ENCODE measurements at regions not wholly inside any gene's neighbourhood (a gene's known extent, or its start where the extent isn't known, plus 50 kb on each side); places are given as distances from the start of the nearest gene placed in this dataset.
"Not testable (repeated sequence)": the region's sequence is repeated elsewhere in the genome, so short reads cannot be mapped to it uniquely, and the experiment has no call there.

GRCh38 chr2:14994721-14995120, 362.2 kb downstream of the LRATD1 start:
- DNase-seq, result no peak

GRCh38 chr2:14996351-14997014, 364.0 kb downstream of the LRATD1 start:
- no peak for DNase-seq

DNA sequence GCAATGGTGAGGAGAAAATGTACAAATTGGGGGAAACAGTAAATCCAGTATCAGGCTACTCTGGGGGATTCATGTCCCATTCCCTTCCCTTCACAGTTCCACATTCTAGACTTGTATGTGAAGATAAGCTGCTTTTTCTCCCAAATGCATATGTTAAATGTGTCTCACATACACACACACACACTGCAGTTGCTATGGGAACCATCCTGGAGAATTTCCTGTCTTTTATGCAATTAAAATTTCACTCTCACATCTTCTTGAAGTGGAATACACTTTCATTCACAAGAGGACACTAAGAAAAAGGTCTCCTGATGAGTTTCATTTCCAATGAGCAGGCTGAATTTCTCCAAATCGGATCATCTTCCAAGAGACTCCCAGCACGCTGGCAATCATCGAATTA, 366.0 kb downstream of the LRATD1 start:
- no peak for DNase-seq

GRCh38 chr2:14999114-14999661, 366.7 kb downstream of the LRATD1 start:
- no peak for DNase-seq

DNA sequence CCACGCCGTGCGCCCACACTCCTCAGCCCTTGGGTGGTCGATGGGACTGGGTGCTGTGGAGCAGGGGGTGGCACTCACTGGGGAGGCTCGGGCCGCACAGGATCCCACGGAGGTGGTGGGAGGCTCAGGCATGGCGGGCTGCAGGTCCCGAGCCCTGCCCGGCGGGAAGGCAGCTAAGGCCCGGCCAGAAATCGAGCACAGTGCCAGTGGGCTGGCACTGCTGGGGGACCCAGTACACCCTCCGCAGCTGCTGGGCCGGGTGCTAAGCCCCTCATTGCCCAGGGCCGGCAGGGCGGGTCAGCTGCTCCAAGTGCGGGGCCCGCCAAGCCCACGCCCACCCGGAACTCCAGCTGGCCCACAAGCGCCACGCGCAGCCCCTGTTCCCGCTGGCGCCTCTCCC, 370.0 kb downstream of the LRATD1 start:
- DNase-seq, result not testable (repeated sequence)

DNA sequence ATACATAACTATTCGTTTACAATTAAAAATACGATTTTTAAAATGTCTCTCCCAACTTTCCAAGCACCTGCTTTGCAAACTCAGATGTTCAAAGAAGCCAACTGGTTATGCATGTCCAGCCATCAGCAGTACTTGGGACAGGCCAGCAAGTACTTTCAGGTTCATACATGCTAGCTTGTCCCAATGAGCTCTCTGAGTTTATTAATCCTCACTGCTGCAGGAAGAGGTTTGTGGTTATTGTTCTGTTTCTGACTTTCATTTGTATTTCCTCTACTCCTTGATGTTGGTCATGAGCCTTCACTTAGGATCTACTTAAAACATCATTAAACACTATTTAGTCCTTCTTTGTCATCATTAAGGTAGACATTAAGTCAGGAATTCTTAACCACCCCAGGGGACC, 374.1 kb downstream of the LRATD1 start:
- no peak for DNase-seq

DNA sequence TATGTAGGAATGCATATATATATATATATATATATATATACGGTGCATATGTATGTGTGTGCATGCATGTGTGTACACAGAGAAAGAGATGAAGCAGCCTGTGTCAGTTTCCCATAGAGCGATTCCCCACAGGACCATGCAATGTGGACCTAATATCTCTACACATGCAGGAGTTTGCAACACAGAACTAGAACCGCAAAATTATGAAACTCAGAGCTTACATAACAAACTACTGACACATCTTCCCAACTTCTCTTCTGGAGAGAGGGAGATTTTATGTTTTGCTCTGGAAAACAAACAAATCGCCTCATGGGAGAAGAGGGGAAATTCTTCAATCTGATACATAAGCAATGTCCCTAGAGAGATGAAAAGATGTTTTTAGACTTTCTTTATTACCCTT, 377.2 kb downstream of the LRATD1 start:
- no peak for DNase-seq

GRCh38 chr2:15010346-15010745, 377.8 kb downstream of the LRATD1 start:
- DNase-seq, result no peak

DNA sequence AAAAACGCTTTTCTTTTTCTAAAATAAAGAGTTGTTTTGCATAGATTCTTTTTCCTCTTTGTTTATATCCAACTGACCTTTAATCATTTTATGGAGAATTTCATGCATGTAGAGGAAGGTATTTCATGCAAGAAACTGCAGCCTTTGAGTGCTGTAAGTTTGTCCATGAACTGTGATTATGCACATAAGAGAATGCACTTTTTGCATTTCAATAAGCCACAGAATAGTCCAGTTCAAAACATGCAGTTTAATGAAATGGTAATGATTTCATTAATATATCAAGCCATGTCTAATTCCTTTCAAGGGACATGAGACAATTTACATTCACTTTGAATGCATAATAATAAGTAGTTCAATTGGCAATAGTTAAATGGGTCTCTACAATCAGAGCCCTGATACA, 386.3 kb downstream of the LRATD1 start:
- DNase-seq, result no peak

DNA sequence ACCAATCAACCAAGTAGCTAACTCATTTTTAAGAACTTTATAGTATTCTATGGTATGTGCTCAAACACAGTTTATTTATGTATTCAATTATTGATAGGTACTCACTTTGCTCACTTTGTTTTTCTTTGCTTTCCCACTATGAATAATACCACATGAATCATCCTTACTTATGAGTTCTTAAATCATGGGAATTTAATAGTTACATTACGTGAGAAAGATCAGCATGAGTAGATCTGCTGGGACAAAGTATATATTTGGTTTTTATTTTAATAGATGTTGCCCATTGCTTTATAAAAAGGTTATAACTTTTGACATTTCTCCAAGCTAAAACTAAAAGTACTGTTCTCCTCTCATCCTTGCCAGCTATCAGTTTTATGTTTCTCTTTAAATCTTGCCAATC, 390.7 kb downstream of the LRATD1 start:
- DNase-seq, result no peak

DNA sequence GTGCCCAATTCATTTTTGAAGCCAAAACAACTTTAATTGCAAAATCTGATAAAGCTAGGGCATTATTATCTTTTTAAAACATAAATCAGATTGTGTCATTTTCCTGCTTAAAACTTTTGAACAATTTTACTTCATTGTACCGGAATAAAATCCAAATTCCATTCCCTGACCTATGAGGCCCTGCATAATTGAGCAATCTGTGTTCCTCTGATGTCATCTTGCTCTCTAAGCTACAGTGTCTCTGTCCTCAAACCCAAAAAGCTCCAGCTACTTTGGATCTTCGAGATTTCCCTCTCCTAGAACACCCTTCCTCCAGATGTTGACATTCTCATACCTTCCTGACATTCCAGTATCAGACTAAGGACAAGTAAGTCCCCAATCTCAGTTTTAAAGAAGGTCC, 395.9 kb downstream of the LRATD1 start:
- no peak for DNase-seq

GRCh38 chr2:15031745-15032240, 399.3 kb downstream of the LRATD1 start:
- no peak for DNase-seq

DNA sequence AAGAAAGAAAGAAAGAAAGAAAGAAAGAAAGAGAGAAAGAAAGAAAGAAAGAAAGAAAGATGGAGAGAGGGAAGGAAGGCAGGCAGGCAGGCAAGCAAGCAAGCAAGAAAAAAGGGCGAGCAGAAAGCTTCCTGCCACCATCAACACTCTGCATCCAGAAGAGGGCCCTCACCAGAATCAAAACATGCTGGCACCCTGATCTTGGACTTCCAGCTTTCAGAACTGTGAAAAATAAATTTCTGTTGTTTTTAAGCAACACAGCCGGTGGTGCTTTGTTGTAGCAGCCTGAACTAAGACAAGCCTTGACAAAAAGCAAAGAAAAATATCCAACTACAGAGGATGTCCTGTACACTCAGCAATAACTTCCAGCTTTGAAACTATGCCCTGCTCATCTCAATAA, 401.7 kb downstream of the LRATD1 start:
- DNase-seq, result no peak

- no peak for DNase-seq
Observed at GRCh38 chr2:15034860-15035259, 402.3 kb downstream of the LRATD1 start.

- DNase-seq, result peak; percentile 5
Observed at GRCh38 chr2:15038366-15039364, 406.1 kb downstream of the LRATD1 start.

- peak; percentile 19 for DNase-seq
Observed at GRCh38 chr2:15040429-15041084, 408.0 kb downstream of the LRATD1 start.

- DNase-seq, result no peak
Observed at GRCh38 chr2:15041429-15041837, 408.9 kb downstream of the LRATD1 start.

GRCh38 chr2:15042801-15043217, 410.3 kb downstream of the LRATD1 start:
- no peak for DNase-seq

GRCh38 chr2:15043336-15044058, 411.0 kb downstream of the LRATD1 start:
- DNase-seq, result no peak

- DNase-seq, result no peak
Observed at GRCh38 chr2:15045054-15045453, 412.5 kb downstream of the LRATD1 start.

GRCh38 chr2:15047184-15047583, 414.7 kb downstream of the LRATD1 start:
- no peak for DNase-seq

- DNase-seq, result no peak
Observed at GRCh38 chr2:15048000-15048399, 415.5 kb downstream of the LRATD1 start.

All from hematopoietic multipotent progenitor cell treated with erythropoietin and hydrocortisone succinate and interleukin-3 and kit ligand, for 4 days (in vitro differentiated cells).